IMR-90 (cell line): ENCODE measurements at regions not wholly inside any gene's neighbourhood (a gene's known extent, or its start where the extent isn't known, plus 50 kb on each side); places are given as distances from the start of the nearest gene placed in this dataset.

Experiments
- ATAC-seq: fragments of 200-7000 bp; cut with Tn5 transposase; 2 replicates; pipeline ENCODE4 v1.9.1; 2020; ENCODE audit warnings: low read depth, mild to moderate bottlenecking, moderate library complexity
- BruUV-seq: library from RNA; stranded (reverse); fragments of 400-500 nt; replicated peaks from 2 replicates; lab custom pipeline; 2021; lab: Mats Ljungman, UMichigan
- CTCF ChIA-PET: fragments of 300-600 bp; formaldehyde crosslinking; extraction: SDS; loops from one replicate; lab custom pipeline; 2021; ENCODE audit warnings: antibody characterized with exemption; lab: Yijun Ruan, JAX
- POLR2A ChIA-PET: fragments of 300-600 bp; sonication (Branson Sonifier 250); formaldehyde crosslinking; loops from one replicate; lab custom pipeline; 2022; ENCODE audit warnings: antibody characterized with exemption; ENCODE audit not compliant: unreplicated experiment; lab: Charles Lee
- DNase-seq: peaks from one replicate; pipeline ENCODE4 v3.0.0; 2013
- H2AFZ ChIP-seq: replicated peaks from 2 replicates; pipeline ENCODE3; 2013; ENCODE audit warnings: low read length, mild to moderate bottlenecking; ENCODE audit not compliant: poor library complexity
- H2AK5ac ChIP-seq: 2 replicates; pipeline ENCODE4 v1.6.1; 2013; ENCODE audit warnings: low read depth, low read length, inconsistent platforms
- H2AK9ac ChIP-seq: replicated peaks from 2 replicates; pipeline ENCODE3; 2013; ENCODE audit warnings: mild to moderate bottlenecking, low read depth, low read length, moderate library complexity; ENCODE audit not compliant: poor library complexity
- H2BK120ac ChIP-seq: 2 replicates; pipeline ENCODE4 v1.6.1; 2013; ENCODE audit warnings: low read depth, low read length, inconsistent platforms
- H2BK15ac ChIP-seq: 3 replicates; pipeline ENCODE4 v1.6.1; 2013; ENCODE audit warnings: low read depth, low read length, inconsistent platforms
- H2BK20ac ChIP-seq: 2 replicates; pipeline ENCODE4 v1.6.1; 2013; ENCODE audit warnings: low read depth, mild to moderate bottlenecking, inconsistent platforms, low read length, moderate library complexity
- H2BK5ac ChIP-seq: 2 replicates; pipeline ENCODE4 v1.6.1; 2013; ENCODE audit warnings: mild to moderate bottlenecking, low read depth, low read length, inconsistent platforms; ENCODE audit not compliant: poor library complexity, severe bottlenecking
- H3K14ac ChIP-seq: replicated peaks from 2 replicates; pipeline ENCODE4 v1.6.1; 2013; ENCODE audit warnings: low read depth, low read length, inconsistent platforms
- H3K18ac ChIP-seq: 2 replicates; pipeline ENCODE4 v1.6.1; 2013; ENCODE audit warnings: low read depth, low read length, control low read depth
- H3K23ac ChIP-seq: 2 replicates; pipeline ENCODE4 v1.6.1; 2013; ENCODE audit warnings: low read depth, low read length, inconsistent platforms
- H3K27ac ChIP-seq: 2 replicates; pipeline ENCODE4 v1.5.1; 2013; ENCODE audit warnings: mild to moderate bottlenecking, control low read depth, low read length; ENCODE audit not compliant: insufficient read depth
- H3K27me3 ChIP-seq: 2 replicates; pipeline ENCODE4 v1.6.1; 2013; ENCODE audit warnings: low read length; ENCODE audit not compliant: control insufficient read depth, insufficient read depth
- H3K36me3 ChIP-seq: 2 replicates; pipeline ENCODE4 v1.6.1; 2013; ENCODE audit warnings: low read length, mixed read lengths; ENCODE audit not compliant: control insufficient read depth, insufficient read depth
- H3K4ac ChIP-seq: 2 replicates; pipeline ENCODE4 v1.6.1; 2013; ENCODE audit warnings: low read depth, low read length, inconsistent platforms
- H3K4me1 ChIP-seq: 2 replicates; pipeline ENCODE4 v1.6.1; 2013; ENCODE audit warnings: low read length, mixed read lengths; ENCODE audit not compliant: control insufficient read depth, insufficient read depth
- H3K4me2 ChIP-seq: 2 replicates; pipeline ENCODE4 v1.6.1; 2013; ENCODE audit warnings: low read depth, mild to moderate bottlenecking, control low read depth, low read length, moderate library complexity
- H3K4me3 ChIP-seq: 2 replicates; pipeline ENCODE4 v1.5.1; 2013; ENCODE audit warnings: low read depth, mild to moderate bottlenecking, control low read depth, low read length, moderate library complexity; ENCODE audit not compliant: insufficient read depth
- H3K56ac ChIP-seq: 2 replicates; pipeline ENCODE4 v1.6.1; 2013; ENCODE audit warnings: low read length, inconsistent platforms; ENCODE audit not compliant: insufficient read depth; ENCODE audit errors: extremely low read depth
- H3K79me1 ChIP-seq, 2 experiments: 2 replicates each; pipeline ENCODE4 v1.6.1; 2013; ENCODE audit warnings: low read length in 2 of 2, inconsistent platforms in 1 of 2, low read depth in 1 of 2
- H3K9ac ChIP-seq: 2 replicates; pipeline ENCODE4 v1.6.1; 2013; ENCODE audit warnings: low read depth, low read length, control low read depth
- H3K9me1 ChIP-seq: 2 replicates; pipeline ENCODE4 v1.6.1; 2013; ENCODE audit warnings: low read length, inconsistent platforms; ENCODE audit not compliant: insufficient read depth
- H3K9me3 ChIP-seq: 2 replicates; pipeline ENCODE4 v1.6.1; 2013; ENCODE audit warnings: low read length; ENCODE audit not compliant: control insufficient read depth, insufficient read depth
- H4K20me1 ChIP-seq: 2 replicates; pipeline ENCODE4 v1.6.1; 2013; ENCODE audit warnings: low read length, inconsistent platforms; ENCODE audit not compliant: insufficient read depth
- H4K5ac ChIP-seq: 2 replicates; pipeline ENCODE4 v1.6.1; 2013; ENCODE audit warnings: mild to moderate bottlenecking, low read depth, low read length, control low read depth
- H4K8ac ChIP-seq, 2 experiments: 2 replicates each; pipeline ENCODE4 v1.6.1; 2013; ENCODE audit warnings: low read depth in 2 of 2, low read length in 2 of 2, control low read depth in 1 of 2, inconsistent platforms in 1 of 2
- H4K91ac ChIP-seq: 2 replicates; pipeline ENCODE4 v1.6.1; 2013; ENCODE audit warnings: low read depth, low read length, inconsistent platforms; ENCODE audit not compliant: insufficient read depth
- BHLHE40 ChIP-seq: fragments of 150-350 bp; IDR thresholded peaks from 2 replicates; pipeline ENCODE4 v1.6.1; 2016; ENCODE audit warnings: mild to moderate bottlenecking, low read depth, low read length
- CEBPB ChIP-seq: IDR thresholded peaks from 2 replicates; pipeline ENCODE4 v1.6.1; 2012; ENCODE audit warnings: low read depth, low read length, improper control_type of control experiment
- CHD1 ChIP-seq: IDR thresholded peaks from 2 replicates; pipeline ENCODE4 v1.6.1; 2012; ENCODE audit warnings: low read depth, low read length, improper control_type of control experiment
- FOS ChIP-seq: fragments of 150-350 bp; IDR thresholded peaks from 2 replicates; pipeline ENCODE4 v1.6.1; 2016; ENCODE audit warnings: low read depth, low read length
- POLR2A ChIP-seq: IDR thresholded peaks from 2 replicates; pipeline ENCODE4 v1.6.1; 2012; ENCODE audit warnings: mild to moderate bottlenecking, low read depth, low read length
- RAD21 ChIP-seq: IDR thresholded peaks from 2 replicates; pipeline ENCODE4 v1.6.1; 2012; ENCODE audit warnings: low read length, improper control_type of control experiment
- RCOR1 ChIP-seq: IDR thresholded peaks from 2 replicates; pipeline ENCODE4 v1.6.1; 2012; ENCODE audit warnings: mild to moderate bottlenecking, low read length, improper control_type of control experiment; ENCODE audit not compliant: insufficient replicate concordance
- SMC3 ChIP-seq: fragments of 150-350 bp; IDR thresholded peaks from 2 replicates; pipeline ENCODE4 v1.6.1; 2016; ENCODE audit warnings: low read depth, mild to moderate bottlenecking, antibody characterized with exemption, low read length, moderate library complexity
- WGBS, 2 experiments: methylation state at CpG; one replicate each; pipeline versions ENCODE4 v1.1.5 to v1.1.7; 2013; ENCODE audit warnings: missing lambda C conversion rate in 2 of 2; ENCODE audit not compliant: insufficient read length in 1 of 2; ENCODE audit errors: extremely low coverage in 2 of 2; 5-methylcytosine and 5-hydroxymethylcytosine counted together
- dilution Hi-C: fragments of 300-500 bp; cut with HindIII; formaldehyde crosslinking; loops from one replicate; pipeline ENCODE4 v1.14.3; 2018; ENCODE audit warnings: low sequenced_read_pairs; ENCODE audit not compliant: unreplicated experiment
- in situ Hi-C: fragments of 300-500 bp; cut with MboI; formaldehyde crosslinking; loops from 3 replicates; pipeline ENCODE4 v1.14.3; 2019; ENCODE audit warnings: low sequenced_read_pairs, inconsistent platforms, mixed read lengths
- intact Hi-C: fragments of 100-400 bp; cut with micrococcal nuclease; formaldehyde crosslinking; loops from 2 replicates; pipeline ENCODE4 v1.10.0; 2022

DNA sequence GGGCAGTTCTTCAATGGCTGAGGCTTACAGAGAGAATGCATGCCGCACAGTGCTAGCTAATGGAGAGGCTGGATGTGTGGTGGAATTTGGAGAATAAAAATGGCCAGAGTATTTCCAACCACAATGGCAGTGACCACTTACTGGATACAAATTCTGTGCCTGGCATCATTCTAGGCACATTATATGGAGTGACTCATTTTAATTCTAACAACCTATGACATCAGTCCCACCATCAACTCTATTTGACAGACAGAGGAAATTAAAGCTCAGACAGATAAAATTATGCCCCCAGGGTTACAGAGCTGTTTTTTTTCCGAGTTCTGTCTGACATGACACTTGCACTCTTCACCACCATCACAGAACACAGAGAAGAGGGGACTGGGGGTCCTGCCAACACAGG lies 105.6 kb upstream of the IL12B start:
- no peak overlapping the region for H3K9ac ChIP-seq
- BruUV-seq: no TSS peak
- no peak overlapping the region for H3K4ac ChIP-seq
- no peaks in the 10 kb centered on the region for H3K9me3 ChIP-seq
- H3K79me1 ChIP-seq: no peaks in the 10 kb centered on the region
- H2BK15ac ChIP-seq: no peak overlapping the region
- H3K23ac ChIP-seq: no peak overlapping the region
- ATAC-seq (no peak), DNase-seq (no peak)
- POLR2A ChIA-PET: no interaction called here
- H2AFZ ChIP-seq: no peak overlapping the region
- TF ChIP-seq SMC3 (no peak), CEBPB (no peak), POLR2A (no peak), BHLHE40 (no peak), RAD21 (no peak), CHD1 (no peak), RCOR1 (no peak), FOS (no peak)
- CTCF ChIA-PET: interaction anchor here (0.6 kb wide), 1 partner anchor 25 kb away, joined by 4 read pairs; no protein-coding TSS in a partner anchor
- H2BK20ac ChIP-seq: no peak overlapping the region
- peaks cover 30% of the 10 kb centered on the region for H3K27me3 ChIP-seq
- H2AK9ac ChIP-seq: no peak overlapping the region
- WGBS, 2 experiments: no CpG with 5 or more reads among the region's 2 CpGs
- no peak overlapping the region for H3K27ac ChIP-seq
- H3K9me1 ChIP-seq: no peaks in the 10 kb centered on the region
- no peaks in the 10 kb centered on the region for H4K20me1 ChIP-seq
- no peaks in the 10 kb centered on the region for H3K4me1 ChIP-seq
- in situ Hi-C loops: loop anchor here (25.0 kb wide), 1 partner anchor 901 kb away; no protein-coding TSS in a partner anchor
- H2AK5ac ChIP-seq: no peak overlapping the region
- no peak overlapping the region for H3K4me2 ChIP-seq
- no peak overlapping the region for H2BK5ac ChIP-seq
- intact Hi-C loops: no loop called here
- no peak overlapping the region for H3K4me3 ChIP-seq
- H3K36me3 ChIP-seq: no peaks in the 10 kb centered on the region
- H3K14ac ChIP-seq: no peak overlapping the region
- no peak overlapping the region for H3K18ac ChIP-seq
- no peak overlapping the region for H4K8ac ChIP-seq
- no peak overlapping the region for H2BK120ac ChIP-seq
- dilution Hi-C loops: no loop called here
- no peak overlapping the region for H4K5ac ChIP-seq
- H3K56ac ChIP-seq: no peak overlapping the region
- no peak overlapping the region for H4K91ac ChIP-seq
